Fibroblast of gingiva (primary cell): ENCODE measurements at regions not wholly inside any gene's neighbourhood (a gene's known extent, or its start where the extent isn't known, plus 50 kb on each side); places are given as distances from the start of the nearest gene placed in this dataset.
"Not testable (repeated sequence)": the region's sequence is repeated elsewhere in the genome, so short reads cannot be mapped to it uniquely, and the experiment has no call there.

ENCODE experiments used
- DNase-seq: peaks from one replicate; pipeline ENCODE4 v3.0.0-alpha.2; 2011; ENCODE audit warnings: low read depth

- DNase-seq = no peak
Observed at GRCh38 chrX:39226251-39226650, 425.0 kb downstream of the MID1IP1 start.

GRCh38 chrX:39227371-39227770 lies 426.1 kb downstream of the MID1IP1 start:
- DNase-seq = no peak

GRCh38 chrX:39238006-39238405 lies 436.7 kb downstream of the MID1IP1 start:
- no peak for DNase-seq

DNA sequence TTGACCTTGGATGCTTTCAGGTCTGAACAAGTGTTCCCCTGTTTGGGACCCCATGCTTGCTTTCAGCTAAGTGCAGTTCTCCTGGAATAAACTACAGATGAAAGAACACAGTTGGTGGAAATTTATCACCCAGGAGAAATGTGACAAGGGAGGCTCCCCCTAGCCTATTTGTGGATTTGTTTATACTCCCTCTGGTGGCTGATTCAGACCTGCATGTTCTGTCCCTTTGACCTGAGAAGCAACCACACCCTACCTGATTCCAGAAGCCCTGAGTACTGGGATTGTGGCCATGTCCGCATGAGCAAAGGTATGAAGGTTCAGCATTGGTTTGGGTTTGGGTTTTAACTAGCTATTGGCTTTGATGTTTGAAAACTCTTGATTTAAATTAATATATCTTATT lies 440.9 kb downstream of the MID1IP1 start:
- no peak for DNase-seq

DNA sequence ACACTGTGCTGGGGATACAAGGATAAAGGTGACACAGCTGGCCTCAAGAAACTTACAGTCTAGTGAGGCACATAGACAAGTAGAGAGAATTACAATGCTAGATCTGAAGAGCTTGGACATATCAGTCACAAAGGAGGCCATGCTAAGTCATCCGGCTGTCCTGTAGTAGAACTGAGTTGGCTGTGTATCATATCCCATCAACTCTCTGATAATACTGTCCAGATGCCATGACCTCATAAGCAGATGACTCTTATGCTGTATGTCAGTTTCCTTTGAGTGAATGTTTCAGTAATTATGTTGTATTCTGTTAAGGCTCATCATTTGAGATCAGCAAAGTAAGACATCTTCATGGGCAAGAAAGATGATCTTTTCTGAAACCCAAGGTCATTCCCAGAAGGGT lies 442.9 kb downstream of the MID1IP1 start:
- DNase-seq = no peak

- DNase-seq = no peak
Observed at GRCh38 chrX:39245024-39245423, 443.8 kb downstream of the MID1IP1 start.

- no peak for DNase-seq
Observed at GRCh38 chrX:39247536-39247935, 446.3 kb downstream of the MID1IP1 start.

GRCh38 chrX:39248330-39248729 lies 447.1 kb downstream of the MID1IP1 start:
- no peak for DNase-seq

DNA sequence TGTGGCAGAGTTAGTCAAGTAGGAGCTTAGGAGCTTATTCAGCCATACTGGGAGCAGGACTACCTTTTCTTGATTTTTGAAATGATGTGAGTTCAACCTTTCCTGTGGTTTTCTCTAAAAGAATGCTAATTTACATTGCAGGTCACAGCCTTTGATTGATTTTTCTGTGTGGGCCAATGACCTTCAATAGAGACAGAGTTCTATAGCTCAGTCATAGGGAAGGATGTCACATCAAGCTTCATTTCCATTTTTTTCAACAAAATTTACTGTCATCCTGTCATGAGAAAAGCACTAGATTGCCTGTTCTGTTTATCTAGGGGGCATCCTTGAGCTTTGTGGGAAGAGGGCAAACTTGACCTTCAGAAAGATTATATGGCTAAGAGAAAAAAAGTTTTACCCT lies 448.7 kb downstream of the MID1IP1 start:
- DNase-seq = no peak

GRCh38 chrX:39251995-39252394 lies 450.7 kb downstream of the MID1IP1 start:
- DNase-seq = no peak

DNA sequence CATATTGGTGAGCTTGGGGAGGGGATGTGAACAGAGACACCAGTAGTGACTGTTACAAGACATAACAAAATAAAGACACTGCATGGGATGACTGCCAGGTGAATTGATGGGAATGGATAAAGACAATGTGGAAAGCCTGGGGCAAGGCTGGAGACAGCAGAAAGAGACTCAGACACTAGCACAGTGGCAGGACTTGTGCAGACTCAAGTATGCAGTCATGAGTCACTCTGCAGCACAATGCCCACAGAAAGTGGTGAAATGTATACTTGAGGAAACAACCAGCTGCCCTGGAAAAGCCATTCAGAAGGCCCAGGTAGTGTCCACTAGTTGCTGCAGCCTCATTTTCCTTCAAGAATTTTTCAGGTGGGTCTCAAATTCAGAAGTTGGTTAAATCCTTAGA lies 452.3 kb downstream of the MID1IP1 start:
- no peak for DNase-seq

DNA sequence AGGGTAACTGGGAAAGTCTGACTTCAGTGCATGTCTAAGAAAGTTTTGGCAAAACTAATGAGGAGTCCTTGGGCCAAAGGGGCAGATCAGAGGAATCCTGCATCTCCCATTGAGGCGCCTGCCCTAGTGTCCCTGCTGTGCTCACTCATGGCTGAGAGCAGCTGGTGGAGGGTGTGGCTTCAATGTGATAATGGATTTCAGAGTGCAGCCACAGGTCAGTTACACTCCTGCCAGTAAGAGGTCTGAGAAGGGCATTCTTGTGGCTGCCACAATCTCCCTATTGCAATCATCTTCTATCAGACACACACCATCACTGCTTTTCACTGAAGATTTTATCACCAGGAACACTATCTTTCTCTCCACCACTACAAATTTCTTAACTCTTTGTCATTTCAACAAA lies 457.1 kb downstream of the MID1IP1 start:
- no peak for DNase-seq

DNA sequence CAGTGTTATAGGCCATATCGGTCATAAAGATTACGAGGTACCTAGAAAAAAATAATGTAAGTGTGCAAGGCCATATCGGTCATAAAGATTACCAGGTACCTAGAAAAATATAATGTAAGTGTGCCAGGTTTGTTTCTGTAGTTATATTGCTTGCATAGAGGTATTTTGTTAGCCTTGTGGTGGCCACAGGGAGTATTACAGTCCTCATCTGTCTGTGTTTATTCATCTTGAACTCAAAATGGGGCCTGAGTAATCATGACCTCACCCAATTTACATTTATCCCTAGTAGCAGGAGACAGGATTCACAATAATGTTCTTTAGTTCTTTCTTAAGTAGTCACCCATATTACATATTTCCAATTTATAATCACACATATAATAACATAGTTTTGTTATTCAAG lies 459.7 kb downstream of the MID1IP1 start:
- no peak for DNase-seq

DNA sequence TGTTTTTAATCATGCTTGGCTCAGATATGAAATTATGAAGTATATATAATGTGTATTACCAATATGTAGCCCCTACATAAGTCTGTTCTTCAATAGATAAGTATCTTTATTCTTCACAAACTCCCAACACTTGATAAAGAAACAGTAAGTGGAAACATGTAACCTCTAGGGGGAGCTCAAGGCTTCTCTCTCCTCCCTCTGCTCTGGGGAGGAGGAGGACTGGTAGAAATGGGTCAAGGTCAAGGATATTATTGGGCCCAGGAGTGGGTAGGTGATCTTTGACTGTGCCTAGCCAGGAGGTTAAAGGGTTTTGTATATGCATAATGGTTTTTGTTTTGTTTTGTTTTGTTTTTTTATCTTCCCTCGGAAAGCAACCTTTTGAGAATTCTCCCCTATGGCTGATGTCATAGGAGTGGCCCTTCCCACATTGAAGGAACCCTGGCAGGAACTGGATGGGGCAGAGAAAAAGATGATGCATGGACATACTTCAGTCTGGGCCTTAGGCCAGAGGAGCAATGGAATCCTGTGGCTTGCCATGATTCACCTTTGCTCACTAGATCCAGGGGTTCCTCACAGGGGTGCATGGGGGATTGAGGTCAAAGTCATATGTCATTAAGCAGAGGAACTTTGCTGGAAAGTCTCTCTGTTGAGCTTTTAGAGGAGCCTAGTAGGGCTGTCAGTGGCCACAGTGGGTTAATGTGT lies 460.3 kb downstream of the MID1IP1 start:
- peak; percentile 0 for DNase-seq

GRCh38 chrX:39262641-39263040 lies 461.4 kb downstream of the MID1IP1 start:
- DNase-seq = no peak

DNA sequence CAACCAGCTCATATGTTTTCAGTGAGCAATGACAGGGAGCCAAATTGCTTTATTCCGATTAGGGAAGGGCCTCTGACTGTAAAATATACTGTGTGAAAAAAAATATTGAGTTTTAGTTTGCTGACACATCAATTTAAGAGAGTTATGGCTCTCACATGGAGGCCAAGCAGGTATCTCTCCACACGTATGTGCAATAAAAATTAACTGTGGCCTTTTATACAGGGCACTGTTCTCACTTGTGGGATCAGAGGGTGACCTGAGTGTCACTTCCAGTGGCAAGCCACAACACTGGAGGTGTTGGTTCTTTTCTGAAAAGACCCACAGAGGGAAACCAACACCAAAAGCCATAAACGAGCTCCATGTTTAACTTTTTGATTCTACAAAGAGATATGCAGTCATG lies 462.8 kb downstream of the MID1IP1 start:
- DNase-seq = no peak

DNA sequence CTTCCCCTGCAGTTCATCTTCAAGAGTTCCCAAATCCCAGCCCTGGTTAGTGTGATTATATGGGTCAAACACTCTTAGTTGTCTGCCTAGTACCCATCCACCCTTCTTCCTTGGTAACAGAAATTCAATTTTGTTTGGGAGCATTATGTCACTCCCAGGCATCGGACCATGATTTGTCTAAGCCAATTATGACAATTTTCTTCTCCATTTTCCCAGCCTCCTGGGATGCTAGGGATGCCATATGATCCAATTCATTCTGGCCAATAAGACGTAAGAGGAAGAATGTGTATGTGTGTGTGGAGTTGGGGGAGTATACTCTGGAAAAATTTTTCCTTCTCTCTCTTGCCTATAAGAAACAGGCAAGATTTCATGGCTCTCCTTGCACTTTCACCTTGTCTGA lies 465.9 kb downstream of the MID1IP1 start:
- DNase-seq = no peak

- DNase-seq = no peak
Observed at GRCh38 chrX:39268207-39268606, 466.9 kb downstream of the MID1IP1 start.

DNA sequence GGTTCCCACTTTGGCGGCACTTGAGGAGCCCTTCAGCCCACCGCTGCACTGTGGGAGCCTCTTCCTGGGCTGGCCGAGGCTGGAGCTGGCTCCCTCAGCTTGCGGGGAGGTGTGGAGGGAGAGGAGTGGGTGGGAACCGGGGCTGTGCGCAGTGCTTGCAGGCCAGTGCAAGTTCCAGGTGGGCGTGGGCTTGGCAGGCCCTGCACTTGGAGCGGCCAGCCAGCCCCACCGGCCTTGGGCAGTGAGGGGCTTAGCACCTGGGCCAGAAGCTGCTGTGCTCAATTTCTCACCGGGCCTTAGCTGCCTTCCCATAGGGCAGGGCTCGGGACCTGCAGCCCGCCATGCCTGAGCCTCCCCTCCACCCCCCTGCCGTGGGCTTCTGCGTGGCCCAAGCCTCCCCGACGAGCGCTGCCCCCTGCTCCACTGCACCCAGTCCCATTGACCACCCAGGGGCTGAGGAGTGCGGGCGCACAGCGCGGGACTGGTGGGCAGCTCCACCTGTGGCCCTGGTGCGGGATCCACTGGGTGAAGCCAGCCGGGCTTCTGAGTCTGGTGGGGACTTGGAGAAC lies 474.3 kb downstream of the MID1IP1 start:
- no peak for DNase-seq

- not testable (repeated sequence) for DNase-seq
Observed at GRCh38 chrX:39277685-39278390, 476.6 kb downstream of the MID1IP1 start.

DNA sequence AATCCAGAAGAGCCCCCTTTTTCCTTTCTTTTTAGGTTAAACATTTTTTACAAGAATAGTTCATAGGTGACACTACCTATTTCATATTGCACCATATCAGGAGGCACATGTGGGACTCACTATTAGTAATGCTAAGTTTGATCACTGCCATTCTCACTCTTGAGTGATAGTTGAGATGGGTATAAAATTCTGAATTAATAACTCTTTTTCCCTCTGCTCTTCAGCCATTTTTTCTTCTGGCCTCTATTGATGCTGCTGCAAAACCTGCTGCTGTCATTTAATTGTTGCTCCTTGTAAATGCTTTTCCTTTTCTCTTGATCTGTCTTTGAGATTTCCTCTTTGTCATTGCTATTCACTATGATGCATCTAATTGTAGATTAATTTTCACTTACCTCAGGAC lies 482.0 kb downstream of the MID1IP1 start:
- DNase-seq = no peak

DNA sequence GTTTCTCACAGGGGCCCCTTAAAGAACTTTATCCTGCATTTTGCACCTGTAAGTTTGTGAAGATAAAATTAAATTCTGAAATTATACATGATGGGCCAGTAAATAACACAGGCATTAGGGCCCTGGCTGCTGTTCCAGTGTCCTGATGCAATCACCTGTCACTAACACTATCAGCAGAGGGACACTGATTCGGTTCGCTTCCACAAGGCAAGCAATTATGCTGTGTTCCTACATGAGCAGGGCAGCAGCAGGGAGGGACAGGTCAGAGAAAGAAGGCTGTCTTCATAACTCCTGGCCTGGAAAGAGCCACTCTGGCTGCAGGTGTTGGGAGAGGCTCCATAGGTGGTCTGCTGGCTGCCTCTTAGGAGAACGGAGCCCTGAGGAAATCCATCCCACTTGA lies 487.3 kb downstream of the MID1IP1 start:
- no peak for DNase-seq

DNA sequence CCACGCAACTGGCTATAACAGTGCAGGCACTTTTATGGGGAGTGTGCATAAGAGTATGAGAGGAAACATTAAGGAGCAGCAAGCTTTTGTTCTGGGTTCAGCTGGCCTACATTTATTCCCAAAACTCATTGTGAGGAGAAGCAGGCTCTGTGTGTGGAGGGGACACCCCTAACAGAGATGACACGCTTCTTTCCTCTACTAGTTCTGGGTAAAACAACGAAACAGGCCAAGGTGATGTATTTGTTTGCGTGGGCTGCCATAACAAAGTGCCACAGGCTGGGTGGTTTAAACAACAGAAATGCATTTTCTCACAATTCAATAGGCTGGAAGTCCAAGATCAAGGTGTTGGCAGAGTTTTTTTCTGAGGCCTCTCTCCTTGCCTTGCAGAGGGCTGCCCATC lies 488.6 kb downstream of the MID1IP1 start:
- DNase-seq = no peak

DNA sequence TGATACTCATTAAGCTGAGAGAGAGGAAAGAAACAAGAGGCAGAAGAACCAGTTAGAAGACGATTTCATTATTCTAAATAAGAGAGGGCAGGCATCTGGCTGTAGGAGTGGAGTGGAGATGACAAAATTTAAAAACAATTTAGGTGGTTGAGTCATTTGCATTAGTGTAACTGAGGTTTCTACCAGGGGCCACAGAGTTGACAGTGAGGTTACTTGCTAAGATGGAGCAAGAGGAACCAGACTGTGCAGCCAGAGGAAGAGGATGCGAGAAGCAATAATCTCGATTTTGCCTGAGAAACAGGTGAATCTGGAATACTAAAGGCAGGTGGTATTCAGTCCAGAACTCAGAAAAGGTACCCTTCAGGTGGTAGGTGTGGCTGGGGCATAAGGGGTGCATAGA lies 491.9 kb downstream of the MID1IP1 start:
- no peak for DNase-seq
